HG03135 (cell line): ENCODE measurements at regions not wholly inside any gene's neighbourhood (a gene's known extent, or its start where the extent isn't known, plus 50 kb on each side); places are given as distances from the start of the nearest gene placed in this dataset.

Experiments used
- ATAC-seq: cut with Tn5 transposase; IDR thresholded peaks from one replicate; pipeline ENCODE4 v1.9.1; 2021; ENCODE audit warnings: mild to moderate bottlenecking, moderate library complexity; ENCODE audit not compliant: unreplicated experiment

DNA sequence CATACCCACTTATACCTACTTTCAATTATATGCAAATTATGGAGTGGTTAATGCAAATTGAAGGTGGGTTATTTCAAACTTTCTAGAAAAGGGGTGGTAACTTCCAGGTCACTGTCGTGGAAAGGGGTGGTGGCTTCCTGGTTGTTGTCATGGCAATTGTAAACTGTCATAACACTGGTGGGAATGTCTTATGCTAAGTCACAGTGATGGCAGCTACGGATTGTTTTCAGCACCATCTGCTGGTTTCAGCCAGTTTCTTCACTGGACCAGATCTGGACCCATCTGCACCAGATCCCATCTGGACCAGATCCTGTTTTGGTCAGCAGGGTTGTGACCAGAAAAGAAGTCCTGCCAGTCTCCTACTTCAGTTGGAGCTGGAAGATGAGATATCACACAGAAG, 1469.3 kb downstream of the AACS start:
- no peak for ATAC-seq

DNA sequence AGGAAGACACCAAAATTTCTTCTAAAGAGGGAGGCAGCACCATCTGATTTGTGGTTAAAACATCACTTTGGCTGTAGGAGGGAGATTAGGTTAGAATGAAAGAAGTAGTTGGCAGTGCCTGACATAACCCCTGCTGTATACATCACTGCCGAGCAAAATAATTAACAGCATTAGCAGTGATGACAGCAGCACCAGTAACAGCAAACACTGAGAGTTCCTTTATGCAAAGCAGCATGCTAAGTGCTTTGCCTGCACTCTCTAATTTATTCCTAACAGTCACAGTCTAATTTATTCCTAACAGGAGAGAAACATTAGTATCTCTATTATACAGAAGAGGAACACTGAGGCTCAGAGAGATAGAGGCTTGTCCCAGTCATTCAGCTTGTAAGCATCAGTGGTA, 1469.7 kb downstream of the AACS start:
- ATAC-seq: no peak

- ATAC-seq: no peak
Observed at GRCh38 chr12:126535971-126536370, 1470.7 kb downstream of the AACS start.

DNA sequence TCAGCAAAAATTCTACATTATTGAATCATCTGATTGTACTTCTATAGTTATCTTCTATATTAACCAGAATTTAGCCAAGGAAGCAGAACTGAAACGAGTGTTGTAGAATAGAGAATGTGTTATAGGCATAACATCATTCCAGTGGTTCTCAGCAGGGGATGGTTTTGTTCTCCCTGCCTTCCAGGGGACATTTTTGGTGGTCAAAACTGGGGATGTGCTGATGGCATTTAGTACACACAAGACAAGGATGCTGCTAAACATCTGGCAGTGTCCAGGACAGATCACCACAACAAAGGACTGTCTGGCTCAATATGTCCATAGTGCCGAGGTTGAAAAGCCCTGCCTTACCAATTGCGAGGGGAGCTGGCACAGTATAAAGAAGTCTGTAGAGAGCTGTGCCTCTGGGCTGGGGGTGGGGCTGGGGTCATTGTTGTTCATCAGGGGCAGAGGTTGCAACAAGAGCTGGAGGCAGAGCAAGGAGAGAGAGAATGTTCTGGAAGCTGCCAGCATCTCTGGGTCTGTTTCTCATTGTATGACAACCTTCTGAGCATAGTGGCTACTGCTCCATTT, 1472.8 kb downstream of the AACS start:
- no peak for ATAC-seq

GRCh38 chr12:126538888-126539287, 1473.7 kb downstream of the AACS start:
- ATAC-seq: no peak

DNA sequence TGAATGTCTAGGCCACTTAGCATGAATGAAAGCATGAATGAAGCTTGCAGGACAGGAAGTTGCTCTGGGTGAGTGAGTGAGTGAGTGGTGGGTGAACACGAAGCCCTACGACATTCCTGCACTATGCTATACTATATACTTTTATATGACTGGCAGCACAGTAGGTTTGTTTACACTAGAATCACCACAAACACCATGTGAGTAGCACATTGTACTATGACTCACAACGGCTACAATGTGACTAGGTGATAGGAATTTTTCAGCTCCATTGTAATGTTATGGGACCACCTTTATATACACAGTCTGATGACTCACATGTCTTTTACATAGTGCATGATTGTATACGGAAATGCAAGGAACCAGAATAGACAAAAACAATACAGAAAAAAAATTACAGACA, 1480.2 kb downstream of the AACS start:
- ATAC-seq: no peak

GRCh38 chr12:126547905-126548304, 1482.7 kb downstream of the AACS start:
- ATAC-seq: no peak

GRCh38 chr12:126551869-126552268, 1486.6 kb downstream of the AACS start:
- ATAC-seq: no peak

- no peak for ATAC-seq
Observed at GRCh38 chr12:126554625-126555024, 1489.4 kb downstream of the AACS start.

DNA sequence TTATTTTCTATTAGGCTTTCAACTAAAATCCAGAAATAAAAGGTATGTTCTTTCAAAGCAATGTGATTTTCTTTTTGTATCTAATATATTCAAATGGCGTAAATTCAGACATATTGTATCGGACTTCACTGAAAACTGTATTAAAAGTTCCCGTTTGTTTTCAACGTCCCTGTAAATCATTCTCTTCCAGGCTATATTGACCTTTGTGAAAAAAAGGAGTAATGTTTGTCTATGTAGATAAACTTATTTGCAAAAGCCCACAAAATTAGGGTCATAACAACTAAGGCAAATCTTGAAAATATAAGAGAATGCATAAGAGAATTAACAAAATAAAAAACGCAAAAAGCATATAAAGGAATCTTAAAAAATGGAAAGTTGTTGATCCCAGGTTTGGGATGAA, 1492.4 kb downstream of the AACS start:
- no peak for ATAC-seq

GRCh38 chr12:126558219-126558618, 1493.0 kb downstream of the AACS start:
- ATAC-seq: no peak

DNA sequence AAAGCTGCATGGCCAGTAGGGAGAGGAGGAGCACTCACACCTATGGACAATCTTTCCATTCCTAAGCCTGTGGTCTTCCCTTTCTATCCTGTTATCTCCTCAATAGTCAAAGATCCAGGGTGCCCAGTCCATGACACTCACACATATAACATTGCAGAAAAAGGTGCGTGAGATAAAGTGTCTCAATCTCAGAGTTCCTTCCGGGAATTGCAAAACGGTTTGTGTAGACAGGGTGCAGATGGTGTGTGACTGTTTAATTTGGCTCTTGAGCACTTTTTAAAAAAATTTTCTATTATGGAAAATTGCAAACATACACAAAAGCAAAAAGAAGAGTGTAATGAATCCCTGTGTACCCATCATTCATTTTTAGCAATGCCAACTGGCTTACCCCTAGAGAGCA, 1493.6 kb downstream of the AACS start:
- no peak for ATAC-seq

- ATAC-seq: no peak
Observed at GRCh38 chr12:126567016-126567415, 1501.8 kb downstream of the AACS start.

- ATAC-seq: no peak
Observed at GRCh38 chr12:126569706-126570105, 1504.5 kb downstream of the AACS start.

DNA sequence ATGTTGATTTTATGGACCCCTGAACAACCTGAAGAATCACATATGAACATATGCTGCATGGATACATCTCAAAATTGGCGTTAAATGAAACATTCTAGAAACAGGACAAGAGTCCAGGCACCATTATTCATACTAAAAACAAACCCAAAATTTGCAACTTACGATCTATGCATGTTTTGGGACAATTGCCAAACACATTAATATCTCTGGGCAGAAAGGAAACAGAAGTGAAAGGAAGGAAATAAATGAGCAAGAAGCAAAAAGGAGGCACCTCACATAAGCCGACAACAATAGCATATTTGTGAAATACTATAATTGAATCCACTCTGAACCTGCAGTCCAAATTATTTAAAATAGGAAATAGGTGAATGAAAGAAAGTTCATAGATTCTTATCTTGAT, 1505.3 kb downstream of the AACS start:
- ATAC-seq: no peak

DNA sequence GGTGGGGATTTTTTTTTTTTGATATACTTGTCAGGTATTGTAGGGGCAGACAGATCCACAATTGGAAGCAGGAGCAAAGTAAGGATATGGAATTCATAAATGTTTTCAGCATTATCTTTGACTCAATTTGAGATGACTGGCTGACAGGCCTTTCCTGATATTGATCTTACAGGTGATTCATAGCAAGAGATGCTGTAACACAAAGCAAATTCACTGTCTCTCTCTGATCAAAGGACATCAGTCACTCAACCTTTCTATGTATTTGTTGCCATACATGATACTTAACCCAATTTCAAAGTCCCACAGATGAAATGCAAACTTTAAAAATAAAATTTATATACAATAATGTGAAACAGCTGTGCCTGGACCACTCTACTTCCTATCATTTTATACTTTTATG, 1506.9 kb downstream of the AACS start:
- ATAC-seq: no peak

DNA sequence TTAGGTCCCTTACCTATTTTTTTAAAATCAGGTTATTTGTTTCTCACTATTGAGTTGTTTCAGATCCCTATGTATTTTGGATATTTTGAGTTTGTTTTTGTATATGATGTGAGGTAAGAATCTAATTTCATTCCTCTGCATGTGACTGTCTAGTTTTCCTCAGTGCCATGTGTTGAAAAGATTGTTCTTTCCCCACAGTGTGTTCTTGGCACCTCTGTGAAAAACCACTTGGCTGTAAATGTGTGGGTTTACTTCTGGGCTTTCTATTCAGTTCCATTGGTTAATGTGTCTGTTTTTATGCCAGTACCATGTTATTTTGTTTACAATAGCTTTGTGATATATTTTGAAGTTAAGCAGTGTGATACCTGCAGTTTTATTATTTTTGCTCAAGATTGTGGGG, 1516.4 kb downstream of the AACS start:
- ATAC-seq: no peak

GRCh38 chr12:126582231-126582630, 1517.0 kb downstream of the AACS start:
- no peak for ATAC-seq

DNA sequence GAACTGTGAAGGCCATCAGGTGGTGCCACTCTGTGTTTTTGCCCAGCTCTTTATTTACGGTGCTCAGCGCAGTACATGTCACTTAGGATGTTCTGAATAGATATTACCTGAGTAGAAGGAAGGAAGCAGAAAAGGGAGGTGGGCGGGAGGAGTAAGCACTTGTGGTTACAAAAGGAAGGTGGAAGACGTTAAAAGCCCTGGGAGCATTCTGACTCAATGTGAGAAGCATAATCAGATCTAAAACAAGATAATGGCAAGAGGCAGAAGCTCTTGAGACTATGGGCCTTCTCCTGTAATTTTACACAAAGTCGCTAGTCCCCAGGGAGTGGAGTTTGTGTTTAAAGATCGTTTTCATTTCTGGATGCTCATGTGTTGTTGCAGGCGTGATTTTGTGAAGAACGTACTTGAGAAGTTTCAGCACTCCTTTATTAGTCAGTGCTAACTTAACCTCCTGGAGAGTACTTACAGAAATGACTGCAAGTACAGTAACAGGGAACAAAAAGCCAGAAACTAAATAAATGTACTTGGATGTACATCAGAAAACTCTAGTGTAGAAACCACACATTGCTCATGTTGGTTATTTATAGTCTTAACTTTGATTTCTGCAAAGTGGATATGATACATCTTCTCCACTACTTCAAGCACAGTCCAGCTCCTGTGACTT, 1523.5 kb downstream of the AACS start:
- ATAC-seq: no peak

DNA sequence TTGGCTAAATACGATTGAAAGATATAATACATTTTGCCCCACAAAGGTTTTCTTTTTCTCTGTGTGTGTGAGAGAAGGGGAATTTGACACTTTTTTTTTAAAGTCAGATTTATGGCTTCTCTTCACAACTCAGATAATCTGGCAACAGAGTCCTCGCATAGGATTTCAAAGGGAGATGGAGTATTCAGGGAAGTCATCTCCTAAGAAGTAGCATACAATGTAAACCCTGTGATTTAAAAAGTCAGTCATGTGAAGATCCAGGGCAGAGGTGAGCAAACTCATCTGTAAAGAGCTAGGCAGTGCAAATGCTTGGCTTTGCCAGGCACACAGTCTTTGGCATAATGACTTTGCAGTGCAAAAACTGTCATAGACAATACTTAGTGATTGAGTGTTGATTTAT, 1526.3 kb downstream of the AACS start:
- ATAC-seq: no peak

DNA sequence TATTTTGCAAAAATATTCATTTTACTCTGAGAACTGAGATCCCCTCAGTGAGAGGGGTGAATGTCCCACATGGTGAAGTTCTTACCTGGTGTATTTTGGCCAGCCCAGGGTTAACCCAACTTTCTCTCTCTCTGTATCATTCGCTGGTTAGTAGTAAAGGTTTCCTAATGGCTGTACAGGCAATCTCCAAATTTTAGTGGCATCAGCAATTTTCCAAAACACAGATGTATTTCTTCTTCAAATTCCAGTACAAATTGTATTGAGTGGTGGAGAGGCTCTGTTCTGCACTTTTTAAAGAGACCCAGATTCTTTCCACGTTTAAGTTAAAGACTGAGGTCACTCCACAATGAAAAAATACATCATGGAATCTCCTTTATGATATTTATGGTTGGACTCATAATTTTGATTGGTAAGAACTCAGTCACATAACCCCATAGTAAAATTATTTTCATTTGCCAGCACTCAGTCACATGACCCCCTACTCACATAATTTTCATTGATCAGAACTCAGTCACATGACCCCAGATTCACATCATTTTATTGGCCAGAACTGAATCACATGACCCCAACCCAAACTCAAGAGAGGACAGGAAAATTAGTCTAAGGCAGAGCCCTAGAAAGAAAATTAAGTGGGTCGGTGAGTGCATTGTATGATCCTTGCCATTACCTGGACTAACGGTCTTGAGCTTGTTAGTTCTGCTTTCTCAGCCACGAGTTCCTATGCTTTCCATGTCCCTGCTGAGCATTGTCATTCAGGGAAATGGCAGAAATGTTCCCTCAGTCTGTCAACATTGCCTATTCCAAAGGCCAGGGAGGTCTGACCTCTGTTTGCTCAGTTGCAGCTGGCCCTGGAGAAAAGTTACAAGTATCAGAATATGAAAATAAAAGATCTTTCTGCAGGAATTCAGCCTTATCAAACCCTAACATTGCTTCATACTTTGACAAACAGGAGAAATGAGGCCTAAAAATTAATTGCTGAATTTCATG, 1536.2 kb downstream of the AACS start:
- ATAC-seq: no peak

GRCh38 chr12:126602612-126603011, 1537.4 kb downstream of the AACS start:
- ATAC-seq: no peak
